COR-L47 (cell line): ENCODE measurements at regions not wholly inside any gene's neighbourhood (a gene's known extent, or its start where the extent isn't known, plus 50 kb on each side); places are given as distances from the start of the nearest gene placed in this dataset.
"Not testable (repeated sequence)": the region's sequence is repeated elsewhere in the genome, so short reads cannot be mapped to it uniquely, and the experiment has no call there.

Source experiments
- DNase-seq: peaks from one replicate; lab custom pipeline; 2025; lab: John Stamatoyannopoulos, UW

- no peak for DNase-seq
Observed at GRCh38 chr20:40856653-40857052, 167.6 kb upstream of the MAFB start.

GRCh38 chr20:40860487-40860902 lies 168.1 kb upstream of the TOP1 start:
- no peak for DNase-seq

GRCh38 chr20:40861427-40862008 lies 167.1 kb upstream of the TOP1 start:
- DNase-seq = no peak

- DNase-seq = no peak
Observed at GRCh38 chr20:40863355-40863919, 165.2 kb upstream of the TOP1 start.

- DNase-seq = no peak
Observed at GRCh38 chr20:40864470-40864869, 164.2 kb upstream of the TOP1 start.

GRCh38 chr20:40865095-40865494 lies 163.5 kb upstream of the TOP1 start:
- no peak for DNase-seq

- no peak for DNase-seq
Observed at GRCh38 chr20:40866056-40866455, 162.6 kb upstream of the TOP1 start.

- no peak for DNase-seq
Observed at GRCh38 chr20:40868551-40869217, 159.9 kb upstream of the TOP1 start.

- DNase-seq = no peak
Observed at GRCh38 chr20:40869218-40870147, 159.1 kb upstream of the TOP1 start.

- no peak for DNase-seq
Observed at GRCh38 chr20:40875116-40876085, 153.2 kb upstream of the TOP1 start.

- DNase-seq = not testable (repeated sequence)
Observed at GRCh38 chr20:40878099-40878498, 150.5 kb upstream of the TOP1 start.

GRCh38 chr20:40880063-40880728 lies 148.4 kb upstream of the TOP1 start:
- no peak for DNase-seq

- no peak for DNase-seq
Observed at GRCh38 chr20:40880729-40881109, 147.9 kb upstream of the TOP1 start.

- DNase-seq = no peak
Observed at GRCh38 chr20:40882152-40882551, 146.5 kb upstream of the TOP1 start.

GRCh38 chr20:40883097-40883496 lies 145.5 kb upstream of the TOP1 start:
- DNase-seq = no peak

GRCh38 chr20:40887105-40887504 lies 141.5 kb upstream of the TOP1 start:
- DNase-seq = no peak

GRCh38 chr20:40889266-40889665 lies 139.4 kb upstream of the TOP1 start:
- DNase-seq = not testable (repeated sequence)

- no peak for DNase-seq
Observed at GRCh38 chr20:40890181-40890580, 138.4 kb upstream of the TOP1 start.

- DNase-seq = no peak
Observed at GRCh38 chr20:40890635-40891034, 138.0 kb upstream of the TOP1 start.

- no peak for DNase-seq
Observed at GRCh38 chr20:40891351-40891750, 137.3 kb upstream of the TOP1 start.

GRCh38 chr20:40892642-40893041 lies 136.0 kb upstream of the TOP1 start:
- no peak for DNase-seq
